ENCODE measurements at regions not wholly inside any gene's neighbourhood (a gene's known extent, or its start where the extent isn't known, plus 50 kb on each side); places are given as distances from the start of the nearest gene placed in this dataset.

DNA sequence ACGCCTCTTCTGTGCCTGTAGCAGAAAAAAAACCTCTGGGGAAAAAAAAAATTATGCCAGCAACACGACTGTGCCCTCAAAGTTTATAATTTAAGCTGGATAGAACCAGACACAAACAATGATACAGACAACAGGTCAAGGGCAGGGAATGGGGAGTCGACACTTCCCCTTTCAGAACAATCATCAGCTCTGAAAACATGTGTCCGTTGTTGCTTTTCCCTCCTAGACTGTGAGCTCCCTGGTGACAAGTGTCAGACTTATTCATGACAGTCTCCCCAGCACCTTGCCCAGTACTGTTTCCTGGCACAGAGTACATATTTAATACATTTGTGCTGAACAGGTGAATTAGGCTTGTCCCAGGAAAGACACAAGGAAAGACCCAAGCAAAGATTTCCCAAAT, 178.3 kb downstream of the SOX9 start:
- TF ChIP-seq SNAI2 (CRISPR knock-in tag; IDR thresholded peaks at IDR 0.05) (no peak), ARNTL (CRISPR knock-in tag; IDR thresholded peaks at IDR 0.05; ENCODE audit: borderline replicate concordance, low read depth) (no peak), ZC3H10 (CRISPR knock-in tag; IDR thresholded peaks at IDR 0.05) (no peak)
- TF ChIP-seq, protein P1, sequence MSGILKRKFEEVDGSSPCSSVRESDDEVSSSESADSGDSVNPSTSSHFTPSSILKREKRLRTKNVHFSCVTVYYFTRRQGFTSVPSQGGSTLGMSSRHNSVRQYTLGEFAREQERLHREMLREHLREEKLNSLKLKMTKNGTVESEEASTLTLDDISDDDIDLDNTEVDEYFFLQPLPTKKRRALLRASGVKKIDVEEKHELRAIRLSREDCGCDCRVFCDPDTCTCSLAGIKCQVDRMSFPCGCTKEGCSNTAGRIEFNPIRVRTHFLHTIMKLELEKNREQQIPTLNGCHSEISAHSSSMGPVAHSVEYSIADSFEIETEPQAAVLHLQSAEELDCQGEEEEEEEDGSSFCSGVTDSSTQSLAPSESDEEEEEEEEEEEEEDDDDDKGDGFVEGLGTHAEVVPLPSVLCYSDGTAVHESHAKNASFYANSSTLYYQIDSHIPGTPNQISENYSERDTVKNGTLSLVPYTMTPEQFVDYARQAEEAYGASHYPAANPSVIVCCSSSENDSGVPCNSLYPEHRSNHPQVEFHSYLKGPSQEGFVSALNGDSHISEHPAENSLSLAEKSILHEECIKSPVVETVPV (CRISPR knock-in tag; IDR thresholded peaks at IDR 0.05) = no peak
- no peak for ATAC-seq

GRCh38 chr17:72299592-72299991, 178.8 kb downstream of the SOX9 start:
- TF ChIP-seq ZC3H10 (CRISPR knock-in tag; IDR thresholded peaks at IDR 0.05) = no peak
- TF ChIP-seq TOX (CRISPR knock-in tag; IDR thresholded peaks at IDR 0.05; ENCODE audit: borderline replicate concordance) = no peak
- TF ChIP-seq ZFP30 (CRISPR knock-in tag; IDR thresholded peaks at IDR 0.05) = no peak
- TF ChIP-seq ZFP3 (CRISPR knock-in tag; IDR thresholded peaks at IDR 0.05) = no peak
- TF ChIP-seq ZNF565 (CRISPR knock-in tag; conservative IDR thresholded peaks at IDR 0.05; ENCODE audit: low read depth) = no peak
- TF ChIP-seq TSHZ2 (CRISPR knock-in tag; IDR thresholded peaks at IDR 0.05) = no peak
- TF ChIP-seq PPARA (CRISPR knock-in tag; IDR thresholded peaks at IDR 0.05; ENCODE audit: borderline replicate concordance) = no peak
- ATAC-seq = no peak

DNA sequence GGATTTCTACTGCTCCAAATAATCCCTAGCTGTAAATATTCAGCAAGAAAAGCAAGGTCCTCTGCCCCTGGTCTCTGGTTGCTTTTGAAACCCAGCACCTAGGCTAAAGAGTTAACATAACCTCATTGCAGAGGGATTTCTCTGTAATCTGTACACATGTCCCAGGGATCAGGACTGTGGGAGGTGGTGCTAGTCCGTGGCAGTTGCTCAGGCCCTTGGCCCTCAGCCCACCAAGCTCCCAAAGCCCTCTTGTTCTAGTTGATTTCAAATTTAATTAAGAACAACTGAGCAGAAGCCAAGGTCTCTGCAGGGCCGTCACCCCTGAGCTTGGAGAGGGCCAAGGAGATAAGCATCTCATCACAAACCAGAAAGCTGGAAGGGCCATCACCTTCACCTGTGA, 181.1 kb downstream of the SOX9 start:
- TF ChIP-seq SNAI2 (CRISPR knock-in tag; IDR thresholded peaks at IDR 0.05) = no peak
- no peak for TF ChIP-seq RARB (CRISPR knock-in tag; IDR thresholded peaks at IDR 0.05)
- no peak for TF ChIP-seq PPARA (CRISPR knock-in tag; IDR thresholded peaks at IDR 0.05; ENCODE audit: borderline replicate concordance)
- TF ChIP-seq TCF4 (CRISPR knock-in tag; IDR thresholded peaks at IDR 0.05; ENCODE audit: borderline replicate concordance) = no peak
- no peak for TF ChIP-seq POU6F1 (CRISPR knock-in tag; IDR thresholded peaks at IDR 0.05; ENCODE audit: borderline replicate concordance, low read depth)
- no peak for TF ChIP-seq ZNF8 (CRISPR knock-in tag; IDR thresholded peaks at IDR 0.05)
- no peak for TF ChIP-seq OSR1 (CRISPR knock-in tag; IDR thresholded peaks at IDR 0.05)
- TF ChIP-seq CREB5 (CRISPR knock-in tag; IDR thresholded peaks at IDR 0.05; ENCODE audit: low read depth) = no peak
- TF ChIP-seq TOX (CRISPR knock-in tag; IDR thresholded peaks at IDR 0.05; ENCODE audit: borderline replicate concordance) = no peak
- ATAC-seq = no peak

GRCh38 chr17:72302735-72303134, 181.9 kb downstream of the SOX9 start:
- ATAC-seq = no peak
- TF ChIP-seq PPARA (CRISPR knock-in tag; IDR thresholded peaks at IDR 0.05; ENCODE audit: borderline replicate concordance) (no peak), ISL1 (CRISPR knock-in tag; IDR thresholded peaks at IDR 0.05) (no peak), CSDC2 (CRISPR knock-in tag; IDR thresholded peaks at IDR 0.05) (no peak), GLIS3 (CRISPR knock-in tag; IDR thresholded peaks at IDR 0.05) (no peak), TCF4 (CRISPR knock-in tag; IDR thresholded peaks at IDR 0.05; ENCODE audit: borderline replicate concordance) (no peak), ZNF8 (CRISPR knock-in tag; IDR thresholded peaks at IDR 0.05) (no peak), RARB (CRISPR knock-in tag; IDR thresholded peaks at IDR 0.05) (no peak), PATZ1 (CRISPR knock-in tag; IDR thresholded peaks at IDR 0.05; ENCODE audit: borderline replicate concordance) (no peak), TOX (CRISPR knock-in tag; IDR thresholded peaks at IDR 0.05; ENCODE audit: borderline replicate concordance) (no peak), OSR1 (CRISPR knock-in tag; IDR thresholded peaks at IDR 0.05) (no peak), ZFP3 (CRISPR knock-in tag; IDR thresholded peaks at IDR 0.05) (no peak), POU6F1 (CRISPR knock-in tag; IDR thresholded peaks at IDR 0.05; ENCODE audit: borderline replicate concordance, low read depth) (no peak), ZNF70 (CRISPR knock-in tag; IDR thresholded peaks at IDR 0.05) (no peak), ZNF565 (CRISPR knock-in tag; conservative IDR thresholded peaks at IDR 0.05; ENCODE audit: low read depth) (no peak), CREB5 (CRISPR knock-in tag; IDR thresholded peaks at IDR 0.05; ENCODE audit: low read depth) (no peak), SNAI2 (CRISPR knock-in tag; IDR thresholded peaks at IDR 0.05) (no peak)
- TF ChIP-seq, protein P1 (CRISPR knock-in tag; IDR thresholded peaks at IDR 0.05) = no peak
